Ishikawa (cell line): ENCODE measurements at regions not wholly inside any gene's neighbourhood (a gene's known extent, or its start where the extent isn't known, plus 50 kb on each side); places are given as distances from the start of the nearest gene placed in this dataset.

Experiments used
- CEBPB ChIP-seq: IDR thresholded peaks from 2 replicates; pipeline ENCODE4 v1.6.1; 2012
- CREB1 ChIP-seq: IDR thresholded peaks from 2 replicates; pipeline ENCODE4 v1.6.1; 2012; ENCODE audit warnings: low read depth
- EGR1 ChIP-seq: IDR thresholded peaks from 2 replicates; pipeline ENCODE4 v1.6.1; 2012
- EP300 ChIP-seq: IDR thresholded peaks from 2 replicates; pipeline ENCODE4 v1.6.1; 2012; ENCODE audit warnings: borderline replicate concordance
- FOXM1 ChIP-seq: IDR thresholded peaks from 2 replicates; pipeline ENCODE4 v1.6.1; 2012; ENCODE audit warnings: low read depth, borderline replicate concordance
- NFIC ChIP-seq: IDR thresholded peaks from 2 replicates; pipeline ENCODE4 v1.6.1; 2012
- RAD21 ChIP-seq: IDR thresholded peaks from 2 replicates; pipeline ENCODE4 v1.6.1; 2012; ENCODE audit warnings: low read depth
- REST ChIP-seq: IDR thresholded peaks from 2 replicates; pipeline ENCODE4 v1.6.1; 2012; ENCODE audit warnings: low read depth, mild to moderate bottlenecking
- TAF1 ChIP-seq: IDR thresholded peaks from 2 replicates; pipeline ENCODE4 v1.6.1; 2012; ENCODE audit warnings: low read depth, mild to moderate bottlenecking
- TCF12 ChIP-seq: IDR thresholded peaks from 2 replicates; pipeline ENCODE4 v1.6.1; 2012; ENCODE audit warnings: low read depth
- TEAD4 ChIP-seq: IDR thresholded peaks from 2 replicates; pipeline ENCODE4 v1.6.1; 2012
- USF1 ChIP-seq: IDR thresholded peaks from 2 replicates; pipeline ENCODE4 v1.6.1; 2012
- YY1 ChIP-seq: IDR thresholded peaks from 2 replicates; pipeline ENCODE4 v1.6.1; 2012; ENCODE audit warnings: low read depth
- ZBTB7A ChIP-seq: IDR thresholded peaks from 2 replicates; pipeline ENCODE4 v1.6.1; 2012; ENCODE audit warnings: low read depth
- TF ChIP-seq, protein P1 (sequence below): IDR thresholded peaks from 2 replicates; pipeline ENCODE4 v1.6.1; 2012

DNA sequence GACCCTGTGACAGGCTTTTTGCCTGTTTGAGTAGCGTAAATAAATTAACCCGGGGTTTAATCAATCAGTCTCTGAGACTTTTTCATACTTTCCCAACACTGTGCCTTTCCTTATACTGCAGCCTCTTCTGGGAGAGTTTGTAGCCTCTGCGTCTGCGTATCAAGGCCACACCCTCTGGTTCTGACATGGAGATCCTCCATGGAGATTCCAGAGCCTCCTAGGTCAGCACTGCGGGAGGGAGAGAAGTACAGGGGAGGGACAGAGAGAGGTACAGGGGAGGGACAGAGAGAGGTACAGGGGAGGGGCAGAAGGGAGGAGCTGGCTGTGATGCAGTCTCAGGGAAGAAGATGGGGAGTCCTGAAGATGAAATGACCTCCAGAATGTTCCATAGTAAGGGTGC, 166.0 kb downstream of the ARL4C start:
- TF ChIP-seq, protein P1, sequence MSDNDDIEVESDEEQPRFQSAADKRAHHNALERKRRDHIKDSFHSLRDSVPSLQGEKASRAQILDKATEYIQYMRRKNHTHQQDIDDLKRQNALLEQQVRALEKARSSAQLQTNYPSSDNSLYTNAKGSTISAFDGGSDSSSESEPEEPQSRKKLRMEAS: no peak
- no peak for TF ChIP-seq EGR1
- TF ChIP-seq FOXM1: no peak
- no peak for TF ChIP-seq EP300
- TF ChIP-seq NFIC: no peak
- TF ChIP-seq YY1: no peak
- TF ChIP-seq TAF1: no peak
- no peak for TF ChIP-seq REST
- no peak for TF ChIP-seq RAD21
- no peak for TF ChIP-seq CREB1

- TF ChIP-seq, protein P1: no peak
- no peak for TF ChIP-seq TAF1
- TF ChIP-seq EP300: no peak
- TF ChIP-seq REST: no peak
- TF ChIP-seq TEAD4: no peak
- TF ChIP-seq CEBPB: no peak
- TF ChIP-seq NFIC: no peak
- no peak for TF ChIP-seq USF1
- TF ChIP-seq CREB1: no peak
- TF ChIP-seq TCF12: no peak
- TF ChIP-seq RAD21: no peak
- TF ChIP-seq FOXM1: no peak
- TF ChIP-seq ZBTB7A: no peak
- no peak for TF ChIP-seq YY1
- TF ChIP-seq EGR1: no peak
Measured at GRCh38 chr2:234329202-234329960, 167.5 kb downstream of the ARL4C start.

DNA sequence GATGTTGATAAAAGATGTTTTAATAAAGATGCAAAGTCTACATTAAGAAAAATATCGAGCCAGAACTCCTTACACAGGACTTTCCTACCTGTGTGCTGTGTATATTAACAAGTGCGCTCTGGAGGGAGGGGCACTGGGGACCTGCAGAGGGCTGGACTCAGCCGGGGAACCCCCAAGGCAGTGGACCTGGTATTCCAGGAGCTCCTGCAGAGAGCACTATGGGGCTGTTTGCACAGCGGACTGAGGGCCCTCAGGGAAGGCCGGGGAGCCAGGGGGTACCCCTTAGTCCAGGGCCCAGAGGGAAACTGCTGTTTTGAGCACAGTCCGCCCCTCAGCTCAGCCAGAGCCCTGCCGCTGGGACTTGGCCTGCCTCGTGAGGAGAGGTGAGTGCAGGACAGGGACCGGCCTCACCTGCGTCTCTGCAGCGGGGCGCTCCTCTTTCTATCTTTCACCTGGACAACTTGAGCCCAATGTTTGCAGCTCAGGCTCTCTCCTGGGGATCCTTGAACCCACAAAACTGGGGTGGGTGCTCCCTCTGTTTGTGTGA, 168.4 kb downstream of the ARL4C start:
- no peak for TF ChIP-seq YY1
- TF ChIP-seq RAD21: no peak
- TF ChIP-seq TCF12: no peak
- no peak for TF ChIP-seq TEAD4
- TF ChIP-seq ZBTB7A: no peak
- no peak for TF ChIP-seq FOXM1
- TF ChIP-seq CREB1: no peak
- no peak for TF ChIP-seq TAF1
- TF ChIP-seq EP300: no peak
- no peak for TF ChIP-seq REST
- TF ChIP-seq EGR1: no peak
- TF ChIP-seq NFIC: no peak
- TF ChIP-seq CEBPB: no peak

- no peak for TF ChIP-seq USF1
- TF ChIP-seq REST: no peak
- TF ChIP-seq TAF1: no peak
- no peak for TF ChIP-seq EP300
- TF ChIP-seq RAD21: no peak
- no peak for TF ChIP-seq FOXM1
- TF ChIP-seq CEBPB: no peak
- TF ChIP-seq, protein P1: no peak
- TF ChIP-seq ZBTB7A: no peak
- TF ChIP-seq TEAD4: no peak
- TF ChIP-seq YY1: no peak
- no peak for TF ChIP-seq EGR1
- no peak for TF ChIP-seq CREB1
- no peak for TF ChIP-seq NFIC
- TF ChIP-seq TCF12: no peak
Measured at GRCh38 chr2:234326694-234327093, 170.2 kb downstream of the ARL4C start.
